Epithelial cell of esophagus (primary cell): ENCODE measurements at regions not wholly inside any gene's neighbourhood (a gene's known extent, or its start where the extent isn't known, plus 50 kb on each side); places are given as distances from the start of the nearest gene placed in this dataset.

Experiments
- DNase-seq: peaks from one replicate; pipeline ENCODE4 v3.0.0; 2010; ENCODE audit warnings: low read depth
- H3K4me3 ChIP-seq: 2 replicates; pipeline ENCODE4 v1.5.1; 2011; ENCODE audit warnings: mild to moderate bottlenecking, low read length, control low read depth
- CTCF ChIP-seq: IDR thresholded peaks from 2 replicates; pipeline ENCODE4 v1.5.1; 2011; ENCODE audit warnings: low read depth, mild to moderate bottlenecking, low read length, control low read depth, inconsistent platforms; ENCODE audit not compliant: insufficient read depth; ENCODE audit errors: missing control alignments

GRCh38 chr4:161238033-161238432, 925.8 kb downstream of the FSTL5 start:
- no peak overlapping the region for H3K4me3 ChIP-seq
- TF ChIP-seq CTCF = no peak
- DNase-seq = no peak

- TF ChIP-seq CTCF = no peak
- no peak for DNase-seq
Observed at GRCh38 chr4:161237495-161237894, 926.3 kb downstream of the FSTL5 start.

GRCh38 chr4:161225327-161225726, 938.5 kb downstream of the FSTL5 start:
- TF ChIP-seq CTCF = no peak
- H3K4me3 ChIP-seq = no peak overlapping the region
- DNase-seq = no peak

More at GRCh38 chr4:161237495-161237894, 926.3 kb downstream of the FSTL5 start:
- no peak overlapping the region for H3K4me3 ChIP-seq

- no peak for TF ChIP-seq CTCF
- DNase-seq = no peak
Observed at GRCh38 chr4:161222889-161223288, 940.9 kb downstream of the FSTL5 start.

GRCh38 chr4:161208564-161208963, 955.2 kb downstream of the FSTL5 start:
- H3K4me3 ChIP-seq = no peak overlapping the region
- TF ChIP-seq CTCF = no peak
- no peak for DNase-seq

More at GRCh38 chr4:161222889-161223288, 940.9 kb downstream of the FSTL5 start:
- H3K4me3 ChIP-seq = no peak overlapping the region

- no peak overlapping the region for H3K4me3 ChIP-seq
- no peak for DNase-seq
- TF ChIP-seq CTCF = no peak
Observed at GRCh38 chr4:161206528-161207080, 957.2 kb downstream of the FSTL5 start.

- DNase-seq = no peak
- TF ChIP-seq CTCF = no peak
- H3K4me3 ChIP-seq = no peak overlapping the region
Observed at GRCh38 chr4:161203865-161204264, 959.9 kb downstream of the FSTL5 start.
